Left lobe of liver (tissue), 2 donors: ENCODE measurements at regions not wholly inside any gene's neighbourhood (a gene's known extent, or its start where the extent isn't known, plus 50 kb on each side); places are given as distances from the start of the nearest gene placed in this dataset.
"Not testable (repeated sequence)": the region's sequence is repeated elsewhere in the genome, so short reads cannot be mapped to it uniquely, and the experiment has no call there.

Experiments used
- ATAC-seq: fragments of 200-7000 bp; cut with Tn5 transposase; one replicate; pipeline ENCODE4 v1.9.1; 2020; ENCODE audit warnings: mild to moderate bottlenecking, moderate library complexity
- DNase-seq: peaks from one replicate; pipeline ENCODE4 v3.0.0-alpha.2; 2020; ENCODE audit warnings: low spot score
- donor health status: DM: no; HTN: no; CAD: no; lungs with moderate emphysema.
- donor health status: DM: no; HTN: yes; CAD: no.

- peak; percentile 23 for DNase-seq
These were observed 63.4 kb downstream of the SMIM38 start for GRCh38 chr11:69218946-69219720.

GRCh38 chr11:69219991-69220390 lies 64.3 kb downstream of the SMIM38 start:
- ATAC-seq (no peak), DNase-seq (peak; percentile 11)

More at GRCh38 chr11:69218946-69219720, 63.4 kb downstream of the SMIM38 start:
- ATAC-seq: no peak

- ATAC-seq (no peak), DNase-seq (peak; percentile 27)
These were observed 64.9 kb downstream of the SMIM38 start for GRCh38 chr11:69220561-69221051.

- DNase-seq (no peak), ATAC-seq (no peak)
These were observed 65.4 kb downstream of the SMIM38 start for GRCh38 chr11:69221086-69221485.

- ATAC-seq: not testable (repeated sequence)
- peak; percentile 6 for DNase-seq
These were observed 65.9 kb downstream of the SMIM38 start for GRCh38 chr11:69221636-69222035.

GRCh38 chr11:69227271-69227670 lies 66.7 kb upstream of the MYEOV start:
- no peak for ATAC-seq

GRCh38 chr11:69229511-69229910 lies 64.4 kb upstream of the MYEOV start:
- DNase-seq: peak; percentile 29
- no peak for ATAC-seq

More at GRCh38 chr11:69227271-69227670, 66.7 kb upstream of the MYEOV start:
- DNase-seq: peak; percentile 19

GRCh38 chr11:69230856-69231425 lies 63.0 kb upstream of the MYEOV start:
- DNase-seq: peak; percentile 15

GRCh38 chr11:69231466-69232018 lies 62.4 kb upstream of the MYEOV start:
- ATAC-seq (no peak), DNase-seq (no peak)

More at GRCh38 chr11:69230856-69231425, 63.0 kb upstream of the MYEOV start:
- ATAC-seq: no peak

GRCh38 chr11:69232821-69233743 lies 60.9 kb upstream of the MYEOV start:
- DNase-seq (peak; percentile 10), ATAC-seq (no peak)

GRCh38 chr11:69233744-69234570 lies 60.0 kb upstream of the MYEOV start:
- DNase-seq (peak; percentile 34), ATAC-seq (no peak)

- no peak for ATAC-seq
- peak; percentile 28 for DNase-seq
These were observed 58.9 kb upstream of the MYEOV start for GRCh38 chr11:69234740-69235710.

GRCh38 chr11:69238573-69239351 lies 55.2 kb upstream of the MYEOV start:
- DNase-seq (peak; percentile 31), ATAC-seq (no peak)

- no peak for ATAC-seq
- DNase-seq: peak; percentile 24
These were observed 54.3 kb upstream of the MYEOV start for GRCh38 chr11:69239641-69240040.

GRCh38 chr11:69240332-69241074 lies 53.5 kb upstream of the MYEOV start:
- peak; percentile 29 for ATAC-seq
- peak; percentile 30 for DNase-seq

GRCh38 chr11:69241075-69241740 lies 52.7 kb upstream of the MYEOV start:
- ATAC-seq (no peak), DNase-seq (peak; percentile 23)

- ATAC-seq: no peak
- DNase-seq: no peak
These were observed 52.1 kb upstream of the MYEOV start for GRCh38 chr11:69241844-69242243.
